A204.1 (cell line): ENCODE measurements at regions not wholly inside any gene's neighbourhood (a gene's known extent, or its start where the extent isn't known, plus 50 kb on each side); places are given as distances from the start of the nearest gene placed in this dataset.

Source experiments
- FAIRE-seq: peaks from 2 replicates; lab custom pipeline; 2012; peaks lifted over from hg19 to GRCh38; lab: Jason Lieb, UNC

GRCh38 chr11:19330416-19330815, 89.7 kb upstream of the E2F8 start:
- FAIRE-seq, result no peak

GRCh38 chr11:19329970-19330369, 89.2 kb upstream of the E2F8 start:
- FAIRE-seq, result no peak

- no peak for FAIRE-seq
Measured at GRCh38 chr11:19328586-19329311, 88.0 kb upstream of the E2F8 start.

GRCh38 chr11:19327280-19327679, 86.5 kb upstream of the E2F8 start:
- FAIRE-seq, result no peak

GRCh38 chr11:19326499-19326898, 85.8 kb upstream of the E2F8 start:
- FAIRE-seq, result no peak

- no peak for FAIRE-seq
Measured at GRCh38 chr11:19323502-19323901, 82.8 kb upstream of the E2F8 start.

GRCh38 chr11:19321351-19321750, 80.6 kb upstream of the E2F8 start:
- no peak for FAIRE-seq

DNA sequence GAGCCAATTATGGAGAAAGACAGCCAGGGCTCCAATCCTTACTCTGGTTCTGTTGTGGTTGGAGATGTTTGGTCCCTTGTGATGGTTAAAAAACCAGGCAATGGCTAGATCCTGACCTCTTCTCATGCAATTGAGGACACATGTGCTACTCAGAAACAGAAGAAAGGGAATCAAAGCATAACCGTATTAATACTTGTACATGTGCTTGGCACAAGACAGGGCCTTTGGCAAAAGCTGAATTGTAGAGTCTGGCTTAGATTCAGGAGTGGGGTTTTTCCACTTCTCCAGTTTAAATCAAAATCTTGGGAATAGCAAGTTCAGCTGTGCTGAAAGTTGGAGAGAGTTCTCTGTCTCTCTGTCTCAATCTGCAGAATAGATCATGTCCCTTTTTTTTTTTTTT, 80.1 kb upstream of the E2F8 start:
- FAIRE-seq, result no peak

- FAIRE-seq, result no peak
Measured at GRCh38 chr11:19316434-19316833, 75.7 kb upstream of the E2F8 start.

DNA sequence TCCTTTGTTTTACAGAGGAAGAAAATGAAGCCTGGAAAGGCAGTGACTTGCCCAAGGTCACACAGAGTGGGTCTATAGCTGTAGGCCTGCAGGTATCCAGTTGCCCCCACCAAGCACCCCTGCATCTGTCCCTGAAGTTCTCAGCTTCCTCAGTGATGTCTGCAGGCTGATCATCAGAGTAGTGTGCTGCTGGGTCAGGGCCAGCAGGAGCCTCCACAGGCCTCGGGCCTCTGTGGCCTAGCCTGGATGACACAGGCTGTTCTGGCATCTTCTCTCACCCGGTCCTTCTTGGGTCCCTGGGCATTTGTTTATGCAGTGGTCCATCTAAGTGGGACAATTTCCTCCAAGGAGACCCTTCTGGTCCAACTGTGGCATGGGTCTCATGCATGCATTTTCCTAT, 74.8 kb upstream of the E2F8 start:
- no peak for FAIRE-seq

- no peak for FAIRE-seq
Measured at GRCh38 chr11:19313140-19313539, 72.4 kb upstream of the E2F8 start.

DNA sequence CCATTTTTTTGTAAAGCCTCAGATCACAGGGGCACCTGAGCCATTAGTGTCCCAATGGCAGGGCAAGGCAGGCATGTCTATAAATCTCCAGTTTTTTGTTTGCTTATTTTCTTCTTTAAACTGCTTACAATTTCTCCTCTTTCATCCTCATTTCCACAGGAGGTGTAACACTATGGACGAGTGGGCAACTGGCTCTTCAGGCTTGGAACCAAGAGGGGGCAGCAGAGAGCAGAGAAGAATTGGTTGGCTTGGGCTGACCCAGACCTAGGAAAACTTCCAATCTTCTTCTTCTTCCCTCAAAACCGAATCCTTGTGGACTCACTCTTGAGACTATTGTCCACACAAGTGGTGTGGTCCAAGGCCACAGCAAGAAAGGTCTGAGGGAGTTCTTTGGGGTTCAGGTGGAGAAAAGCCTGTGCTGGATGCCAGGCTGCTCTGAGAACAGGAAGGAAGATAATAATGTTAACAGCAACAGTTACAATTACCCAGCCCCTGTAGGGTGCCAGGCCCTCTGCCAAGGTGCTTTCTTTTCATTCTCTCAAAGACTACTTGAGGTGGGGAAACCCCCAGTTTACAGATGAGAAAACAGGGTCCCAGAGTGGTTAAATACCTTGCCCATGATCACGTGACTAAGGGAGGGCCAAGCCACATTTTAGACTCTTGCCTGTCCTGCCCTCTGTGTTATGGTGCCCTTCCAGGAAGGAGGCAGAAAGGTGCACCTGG, 70.7 kb upstream of the E2F8 start:
- FAIRE-seq, result peak; percentile 85

- FAIRE-seq, result no peak
Measured at GRCh38 chr11:19307498-19307897, 66.8 kb upstream of the E2F8 start.

DNA sequence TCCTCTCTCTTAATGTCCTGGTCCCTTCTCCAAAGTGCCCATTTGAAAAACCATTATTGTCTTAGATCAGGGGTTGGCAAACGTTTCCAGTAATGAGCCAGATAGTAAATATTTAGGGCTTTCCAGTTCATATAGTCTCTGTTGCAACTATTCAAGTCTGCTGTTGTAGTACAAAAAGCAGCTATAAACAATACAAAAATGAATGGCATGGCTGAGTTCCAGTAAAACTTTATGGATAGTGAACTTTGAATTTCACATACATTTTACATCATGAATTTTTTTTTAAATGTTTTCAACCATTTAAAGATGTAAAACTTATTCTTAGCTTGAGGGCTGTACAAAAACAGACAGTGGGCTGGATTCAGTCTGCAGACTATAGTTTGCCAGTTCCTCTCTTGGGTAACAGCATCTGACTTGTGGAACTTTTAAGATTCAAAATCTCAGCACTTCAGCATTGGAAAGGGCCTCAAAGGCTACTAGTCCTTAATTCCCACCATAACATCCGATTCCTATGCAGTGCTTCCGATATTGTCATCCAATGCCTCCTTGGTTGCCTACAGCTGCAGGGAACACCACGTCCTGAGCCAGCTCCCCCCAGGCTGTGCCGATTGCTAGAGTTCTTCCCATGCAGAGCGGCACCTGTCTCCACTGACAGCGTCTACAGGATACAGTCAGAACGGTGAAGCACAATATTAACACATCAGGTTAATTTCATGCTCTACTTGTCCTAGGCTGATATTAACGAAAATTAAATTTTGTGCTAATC, 65.6 kb upstream of the E2F8 start:
- FAIRE-seq, result no peak

- FAIRE-seq, result no peak
Measured at GRCh38 chr11:19301361-19301760, 60.6 kb upstream of the E2F8 start.

GRCh38 chr11:19294444-19294843, 53.7 kb upstream of the E2F8 start:
- no peak for FAIRE-seq

DNA sequence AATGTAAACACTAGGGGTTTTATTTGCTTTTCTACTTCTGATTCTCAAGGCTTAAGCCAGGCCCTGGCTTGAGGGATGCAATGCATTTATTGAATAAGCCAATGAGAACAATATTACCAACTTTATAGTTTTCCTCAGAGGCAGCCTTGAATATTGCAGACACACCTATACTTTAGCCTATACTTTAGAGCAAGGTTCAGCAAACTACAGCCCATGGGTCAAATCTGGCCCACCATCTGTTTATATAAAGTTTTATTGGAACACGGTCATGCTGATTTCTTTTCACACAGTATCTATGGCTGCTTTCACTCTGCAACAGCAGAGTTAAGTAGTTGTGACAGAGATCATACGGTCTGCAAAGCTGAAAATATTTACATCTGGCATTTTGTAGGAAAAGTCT, 50.3 kb upstream of the E2F8 start:
- no peak for FAIRE-seq
